IMR-90 (cell line): ENCODE measurements at regions not wholly inside any gene's neighbourhood (a gene's known extent, or its start where the extent isn't known, plus 50 kb on each side); places are given as distances from the start of the nearest gene placed in this dataset.
"Not testable (repeated sequence)": the region's sequence is repeated elsewhere in the genome, so short reads cannot be mapped to it uniquely, and the experiment has no call there.

Experiments used
- ATAC-seq: fragments of 200-7000 bp; cut with Tn5 transposase; 2 replicates; pipeline ENCODE4 v1.9.1; 2020; ENCODE audit warnings: low read depth, mild to moderate bottlenecking, moderate library complexity
- BruUV-seq: library from RNA; stranded (reverse); fragments of 400-500 nt; replicated peaks from 2 replicates; lab custom pipeline; 2021; lab: Mats Ljungman, UMichigan
- CTCF ChIA-PET: fragments of 300-600 bp; formaldehyde crosslinking; extraction: SDS; loops from one replicate; lab custom pipeline; 2021; ENCODE audit warnings: antibody characterized with exemption; lab: Yijun Ruan, JAX
- POLR2A ChIA-PET: fragments of 300-600 bp; sonication (Branson Sonifier 250); formaldehyde crosslinking; loops from one replicate; lab custom pipeline; 2022; ENCODE audit warnings: antibody characterized with exemption; ENCODE audit not compliant: unreplicated experiment; lab: Charles Lee
- DNase-seq: peaks from one replicate; pipeline ENCODE4 v3.0.0; 2013
- H2AFZ ChIP-seq: replicated peaks from 2 replicates; pipeline ENCODE3; 2013; ENCODE audit warnings: low read length, mild to moderate bottlenecking; ENCODE audit not compliant: poor library complexity
- H2AK5ac ChIP-seq: 2 replicates; pipeline ENCODE4 v1.6.1; 2013; ENCODE audit warnings: low read depth, low read length, inconsistent platforms
- H2AK9ac ChIP-seq: replicated peaks from 2 replicates; pipeline ENCODE3; 2013; ENCODE audit warnings: mild to moderate bottlenecking, low read depth, low read length, moderate library complexity; ENCODE audit not compliant: poor library complexity
- H2BK120ac ChIP-seq: 2 replicates; pipeline ENCODE4 v1.6.1; 2013; ENCODE audit warnings: low read depth, low read length, inconsistent platforms
- H2BK15ac ChIP-seq: 3 replicates; pipeline ENCODE4 v1.6.1; 2013; ENCODE audit warnings: low read depth, low read length, inconsistent platforms
- H2BK20ac ChIP-seq: 2 replicates; pipeline ENCODE4 v1.6.1; 2013; ENCODE audit warnings: low read depth, mild to moderate bottlenecking, inconsistent platforms, low read length, moderate library complexity
- H2BK5ac ChIP-seq: 2 replicates; pipeline ENCODE4 v1.6.1; 2013; ENCODE audit warnings: mild to moderate bottlenecking, low read depth, low read length, inconsistent platforms; ENCODE audit not compliant: poor library complexity, severe bottlenecking
- H3K14ac ChIP-seq: replicated peaks from 2 replicates; pipeline ENCODE4 v1.6.1; 2013; ENCODE audit warnings: low read depth, low read length, inconsistent platforms
- H3K18ac ChIP-seq: 2 replicates; pipeline ENCODE4 v1.6.1; 2013; ENCODE audit warnings: low read depth, low read length, control low read depth
- H3K23ac ChIP-seq: 2 replicates; pipeline ENCODE4 v1.6.1; 2013; ENCODE audit warnings: low read depth, low read length, inconsistent platforms
- H3K27ac ChIP-seq: 2 replicates; pipeline ENCODE4 v1.5.1; 2013; ENCODE audit warnings: mild to moderate bottlenecking, control low read depth, low read length; ENCODE audit not compliant: insufficient read depth
- H3K27me3 ChIP-seq: 2 replicates; pipeline ENCODE4 v1.6.1; 2013; ENCODE audit warnings: low read length; ENCODE audit not compliant: control insufficient read depth, insufficient read depth
- H3K36me3 ChIP-seq: 2 replicates; pipeline ENCODE4 v1.6.1; 2013; ENCODE audit warnings: low read length, mixed read lengths; ENCODE audit not compliant: control insufficient read depth, insufficient read depth
- H3K4ac ChIP-seq: 2 replicates; pipeline ENCODE4 v1.6.1; 2013; ENCODE audit warnings: low read depth, low read length, inconsistent platforms
- H3K4me1 ChIP-seq: 2 replicates; pipeline ENCODE4 v1.6.1; 2013; ENCODE audit warnings: low read length, mixed read lengths; ENCODE audit not compliant: control insufficient read depth, insufficient read depth
- H3K4me2 ChIP-seq: 2 replicates; pipeline ENCODE4 v1.6.1; 2013; ENCODE audit warnings: low read depth, mild to moderate bottlenecking, control low read depth, low read length, moderate library complexity
- H3K4me3 ChIP-seq: 2 replicates; pipeline ENCODE4 v1.5.1; 2013; ENCODE audit warnings: low read depth, mild to moderate bottlenecking, control low read depth, low read length, moderate library complexity; ENCODE audit not compliant: insufficient read depth
- H3K56ac ChIP-seq: 2 replicates; pipeline ENCODE4 v1.6.1; 2013; ENCODE audit warnings: low read length, inconsistent platforms; ENCODE audit not compliant: insufficient read depth; ENCODE audit errors: extremely low read depth
- H3K79me1 ChIP-seq, 2 experiments: 2 replicates each; pipeline ENCODE4 v1.6.1; 2013; ENCODE audit warnings: low read length in 2 of 2, inconsistent platforms in 1 of 2, low read depth in 1 of 2
- H3K9ac ChIP-seq: 2 replicates; pipeline ENCODE4 v1.6.1; 2013; ENCODE audit warnings: low read depth, low read length, control low read depth
- H3K9me1 ChIP-seq: 2 replicates; pipeline ENCODE4 v1.6.1; 2013; ENCODE audit warnings: low read length, inconsistent platforms; ENCODE audit not compliant: insufficient read depth
- H3K9me3 ChIP-seq: 2 replicates; pipeline ENCODE4 v1.6.1; 2013; ENCODE audit warnings: low read length; ENCODE audit not compliant: control insufficient read depth, insufficient read depth
- H4K20me1 ChIP-seq: 2 replicates; pipeline ENCODE4 v1.6.1; 2013; ENCODE audit warnings: low read length, inconsistent platforms; ENCODE audit not compliant: insufficient read depth
- H4K5ac ChIP-seq: 2 replicates; pipeline ENCODE4 v1.6.1; 2013; ENCODE audit warnings: mild to moderate bottlenecking, low read depth, low read length, control low read depth
- H4K8ac ChIP-seq, 2 experiments: 2 replicates each; pipeline ENCODE4 v1.6.1; 2013; ENCODE audit warnings: low read depth in 2 of 2, low read length in 2 of 2, control low read depth in 1 of 2, inconsistent platforms in 1 of 2
- H4K91ac ChIP-seq: 2 replicates; pipeline ENCODE4 v1.6.1; 2013; ENCODE audit warnings: low read depth, low read length, inconsistent platforms; ENCODE audit not compliant: insufficient read depth
- WGBS, 2 experiments: methylation state at CpG; one replicate each; pipeline versions ENCODE4 v1.1.5 to v1.1.7; 2013; ENCODE audit warnings: missing lambda C conversion rate in 2 of 2; ENCODE audit not compliant: insufficient read length in 1 of 2; ENCODE audit errors: extremely low coverage in 2 of 2; 5-methylcytosine and 5-hydroxymethylcytosine counted together
- dilution Hi-C: fragments of 300-500 bp; cut with HindIII; formaldehyde crosslinking; loops from one replicate; pipeline ENCODE4 v1.14.3; 2018; ENCODE audit warnings: low sequenced_read_pairs; ENCODE audit not compliant: unreplicated experiment
- in situ Hi-C: fragments of 300-500 bp; cut with MboI; formaldehyde crosslinking; loops from 3 replicates; pipeline ENCODE4 v1.14.3; 2019; ENCODE audit warnings: low sequenced_read_pairs, inconsistent platforms, mixed read lengths
- intact Hi-C: fragments of 100-400 bp; cut with micrococcal nuclease; formaldehyde crosslinking; loops from 2 replicates; pipeline ENCODE4 v1.10.0; 2022

GRCh38 chr20:25868650-25868979 is 172.0 kb upstream of the ZNF337 start:
- intact Hi-C loops, ATAC-seq: not testable (repeated sequence)
- in situ Hi-C loops: loop anchor here (25.0 kb wide), 3 partner anchors 119 to 881 kb away; partner anchors contain the start of gene APMAP

More at GRCh38 chr20:25868650-25868979, 172.0 kb upstream of the ZNF337 start:
- H2BK120ac ChIP-seq, H3K9me1 ChIP-seq, H3K4me3 ChIP-seq, H4K5ac ChIP-seq, H3K4me1 ChIP-seq, CTCF ChIA-PET, H3K4me2 ChIP-seq, H3K9ac ChIP-seq, dilution Hi-C loops, BruUV-seq, H3K36me3 ChIP-seq, H3K27ac ChIP-seq, H4K20me1 ChIP-seq, POLR2A ChIA-PET, H3K18ac ChIP-seq, H3K9me3 ChIP-seq, H3K4ac ChIP-seq, H2BK20ac ChIP-seq, H3K14ac ChIP-seq, DNase-seq, H2AK5ac ChIP-seq, H3K23ac ChIP-seq, H4K8ac ChIP-seq, H2BK15ac ChIP-seq, H3K56ac ChIP-seq, H4K91ac ChIP-seq, H3K79me1 ChIP-seq, H2AK9ac ChIP-seq, H2AFZ ChIP-seq, H2BK5ac ChIP-seq: not testable (repeated sequence)
- H3K27me3 ChIP-seq: peaks cover 16% of the 10 kb centered on the region
- WGBS, 2 experiments: 50% methylated on average over 3 of the region's 17 CpGs; no CpG with 5 or more reads in 1 of the 2 experiments
